MCF 10A (cell line): ENCODE measurements at regions not wholly inside any gene's neighbourhood (a gene's known extent, or its start where the extent isn't known, plus 50 kb on each side); places are given as distances from the start of the nearest gene placed in this dataset.
A peak's percentile ranks its signal among the peaks of the same experiment; 100 is the strongest.

Experiments used
- BruUV-seq: library from RNA; stranded (reverse); fragments of 400-500 nt; replicated peaks from 2 replicates; lab custom pipeline; 2021; lab: Mats Ljungman, UMichigan
- CTCF ChIA-PET: fragments of 300-600 bp; sonication (Branson Sonifier 250); formaldehyde crosslinking; extraction: SDS; loops from one replicate; lab custom pipeline; 2021; ENCODE audit warnings: antibody characterized with exemption, inconsistent platforms; lab: Yijun Ruan, JAX
- POLR2A ChIA-PET: fragments of 300-600, 350-650 bp; sonication (Branson Sonifier 250); formaldehyde crosslinking; extraction: SDS; loops from one replicate; lab custom pipeline; 2020; ENCODE audit warnings: antibody characterized with exemption, inconsistent platforms; lab: Yijun Ruan, JAX
- DNase-seq: peaks from one replicate; pipeline ENCODE4 v3.0.0-alpha.2; 2018; ENCODE audit not compliant: unreplicated experiment
- H3K27ac Mint-ChIP-seq: one replicate; pipeline ENCODE4 v1.8.0; 2022; ENCODE audit warnings: mild to moderate bottlenecking, low read depth, mixed read lengths; ENCODE audit not compliant: unreplicated experiment
- H3K27me3 Mint-ChIP-seq: one replicate; pipeline ENCODE4 v1.8.0; 2022; ENCODE audit warnings: mixed read lengths; ENCODE audit not compliant: insufficient read depth, unreplicated experiment
- H3K36me3 Mint-ChIP-seq: one replicate; pipeline ENCODE4 v1.8.0; 2022; ENCODE audit warnings: mild to moderate bottlenecking, moderate library complexity, mixed read lengths; ENCODE audit not compliant: insufficient read depth, unreplicated experiment
- H3K4me1 Mint-ChIP-seq: one replicate; pipeline ENCODE4 v1.8.0; 2022; ENCODE audit warnings: mixed read lengths; ENCODE audit not compliant: insufficient read depth, unreplicated experiment
- H3K4me3 Mint-ChIP-seq: one replicate; pipeline ENCODE4 v1.8.0; 2022; ENCODE audit warnings: mild to moderate bottlenecking, moderate library complexity, mixed read lengths; ENCODE audit not compliant: unreplicated experiment
- H3K9me3 Mint-ChIP-seq: one replicate; pipeline ENCODE4 v1.8.0; 2022; ENCODE audit warnings: mixed read lengths; ENCODE audit not compliant: unreplicated experiment
- CTCF ChIP-seq: fragments of 200-600 bp; IDR thresholded peaks from one replicate; pipeline ENCODE4 v1.8.0; 2022; ENCODE audit warnings: antibody characterized with exemption, mild to moderate bottlenecking; ENCODE audit not compliant: unreplicated experiment
- intact Hi-C: fragments of 100-400 bp; cut with micrococcal nuclease; formaldehyde crosslinking; loops from 2 replicates; pipeline ENCODE4 v1.14.1; 2022

GRCh38 chr4:125370478-125370877 lies 55.7 kb downstream of the FAT4 start:
- ChIA-PET POLR2A (interaction anchor here (0.7 to 2.1 kb wide), 2 partner anchors 19 to 361 kb away, joined by 3 to 9 read pairs; no protein-coding TSS in a partner anchor), CTCF (interaction anchor here (0.6 to 1.5 kb wide), 2 partner anchors 54 to 142 kb away, joined by 3 read pairs; no protein-coding TSS in a partner anchor)
- Mint-ChIP-seq H3K27me3 (no peaks in the 10 kb centered on the region), H3K4me1 (peaks cover 8% of the 10 kb centered on the region), H3K36me3 (no peaks in the 10 kb centered on the region), H3K9me3 (no peaks in the 10 kb centered on the region), H3K27ac (no peak overlapping the region), H3K4me3 (no peak overlapping the region)
- BruUV-seq: no TSS peak
- intact Hi-C loops: no loop called here
- DNase-seq: no peak
- no peak for TF ChIP-seq CTCF

GRCh38 chr4:125382995-125383394 lies 68.2 kb downstream of the FAT4 start:
- H3K4me1 Mint-ChIP-seq: peaks cover 10% of the 10 kb centered on the region
- H3K27me3 Mint-ChIP-seq: no peaks in the 10 kb centered on the region
- no peak overlapping the region for H3K27ac Mint-ChIP-seq
- TF ChIP-seq CTCF: no peak
- DNase-seq: no peak
- H3K36me3 Mint-ChIP-seq: no peaks in the 10 kb centered on the region
- intact Hi-C loops: no loop called here
- POLR2A ChIA-PET: interaction anchor here (1.3 to 1.4 kb wide), 2 partner anchors 9 to 59 kb away, joined by 4 read pairs; no protein-coding TSS in a partner anchor
- BruUV-seq: no TSS peak
- H3K9me3 Mint-ChIP-seq: no peaks in the 10 kb centered on the region
- CTCF ChIA-PET: interaction anchor here (0.7 kb wide), 1 partner anchor 59 kb away, joined by 3 read pairs; no protein-coding TSS in a partner anchor
- no peak overlapping the region for H3K4me3 Mint-ChIP-seq

GRCh38 chr4:125387770-125388169 lies 73.0 kb downstream of the FAT4 start:
- intact Hi-C loops: no loop called here
- no TSS peak for BruUV-seq
- Mint-ChIP-seq H3K9me3 (no peaks in the 10 kb centered on the region), H3K27ac (peak overlapping the region; percentile 19), H3K4me1 (peaks cover 33% of the 10 kb centered on the region), H3K36me3 (no peaks in the 10 kb centered on the region), H3K4me3 (no peak overlapping the region), H3K27me3 (no peaks in the 10 kb centered on the region)
- ChIA-PET CTCF (interaction anchor here (0.9 kb wide), 1 partner anchor 70 kb away, joined by 4 read pairs; no protein-coding TSS in a partner anchor), POLR2A (interaction anchor here (1.1 to 3.8 kb wide), 3 partner anchors 12 to 72 kb away, joined by 4 to 24 read pairs (median 6); partner anchors contain the start of gene FAT4)
- TF ChIP-seq CTCF: no peak
- DNase-seq: no peak

- Mint-ChIP-seq H3K4me3 (peak overlapping the region; percentile 33), H3K4me1 (peaks cover 33% of the 10 kb centered on the region)
- POLR2A ChIA-PET: interaction anchor here (1.8 to 3.8 kb wide), 3 partner anchors 19 to 73 kb away, joined by 9 to 32 read pairs (median 24); partner anchors contain the start of gene FAT4
Observed at GRCh38 chr4:125388613-125389012, 73.9 kb downstream of the FAT4 start.

More at GRCh38 chr4:125388613-125389012, 73.9 kb downstream of the FAT4 start:
- DNase-seq: peak; percentile 64
- no peaks in the 10 kb centered on the region for H3K27me3 Mint-ChIP-seq
- BruUV-seq: no TSS peak
- H3K9me3 Mint-ChIP-seq: no peaks in the 10 kb centered on the region
- intact Hi-C loops: no loop called here
- H3K27ac Mint-ChIP-seq: peak overlapping the region; percentile 87
- TF ChIP-seq CTCF: no peak
- H3K36me3 Mint-ChIP-seq: no peaks in the 10 kb centered on the region
- CTCF ChIA-PET: no interaction called here
